Fibroblast of peridontal ligament (primary cell): ENCODE measurements at regions not wholly inside any gene's neighbourhood (a gene's known extent, or its start where the extent isn't known, plus 50 kb on each side); places are given as distances from the start of the nearest gene placed in this dataset.

Source experiments
- DNase-seq: peaks from one replicate; pipeline ENCODE4 v3.0.0-alpha.2; 2010; ENCODE audit errors: extremely low read depth

- no peak for DNase-seq
Measured at GRCh38 chr14:98608071-98609060, 663.6 kb downstream of the BCL11B start.

- DNase-seq: no peak
Measured at GRCh38 chr14:98612434-98613200, 659.4 kb downstream of the BCL11B start.

GRCh38 chr14:98614741-98615140 is 657.3 kb downstream of the BCL11B start:
- DNase-seq: no peak

GRCh38 chr14:98622208-98623051 is 649.6 kb downstream of the BCL11B start:
- no peak for DNase-seq

- no peak for DNase-seq
Measured at GRCh38 chr14:98623788-98624415, 648.1 kb downstream of the BCL11B start.

- no peak for DNase-seq
Measured at GRCh38 chr14:98633380-98633779, 638.6 kb downstream of the BCL11B start.

GRCh38 chr14:98634043-98634820 is 637.8 kb downstream of the BCL11B start:
- no peak for DNase-seq

- no peak for DNase-seq
Measured at GRCh38 chr14:98638366-98638765, 633.6 kb downstream of the BCL11B start.

- no peak for DNase-seq
Measured at GRCh38 chr14:98647754-98648153, 624.2 kb downstream of the BCL11B start.

GRCh38 chr14:98651037-98651436 is 621.0 kb downstream of the BCL11B start:
- DNase-seq: no peak

- no peak for DNase-seq
Measured at GRCh38 chr14:98665007-98665406, 607.0 kb downstream of the BCL11B start.

GRCh38 chr14:98666545-98666944 is 605.5 kb downstream of the BCL11B start:
- DNase-seq: no peak

- no peak for DNase-seq
Measured at GRCh38 chr14:98682033-98682432, 590.0 kb downstream of the BCL11B start.

GRCh38 chr14:98682726-98683125 is 589.3 kb downstream of the BCL11B start:
- DNase-seq: no peak

GRCh38 chr14:98684468-98684867 is 587.5 kb downstream of the BCL11B start:
- no peak for DNase-seq

GRCh38 chr14:98685725-98686124 is 586.3 kb downstream of the BCL11B start:
- no peak for DNase-seq

GRCh38 chr14:98688446-98688845 is 583.6 kb downstream of the BCL11B start:
- DNase-seq: no peak

- DNase-seq: no peak
Measured at GRCh38 chr14:98689951-98690350, 582.0 kb downstream of the BCL11B start.

- DNase-seq: no peak
Measured at GRCh38 chr14:98692832-98693231, 579.2 kb downstream of the BCL11B start.

GRCh38 chr14:98694541-98694940 is 577.5 kb downstream of the BCL11B start:
- no peak for DNase-seq

GRCh38 chr14:98695809-98696208 is 576.2 kb downstream of the BCL11B start:
- no peak for DNase-seq
